GM23248 (cell line): ENCODE measurements at regions not wholly inside any gene's neighbourhood (a gene's known extent, or its start where the extent isn't known, plus 50 kb on each side); places are given as distances from the start of the nearest gene placed in this dataset.

Source experiments
- DNase-seq: peaks from one replicate; pipeline ENCODE4 v3.0.0-alpha.2; 2015
- H2AFZ ChIP-seq: fragments of 200-600 bp; sonication (generic); 2 replicates; pipeline ENCODE4 v1.6.1; 2016; ENCODE audit warnings: antibody characterized with exemption
- H3F3A ChIP-seq: fragments of 200-600 bp; sonication (generic); 2 replicates; pipeline ENCODE4 v1.6.1; 2016; ENCODE audit warnings: mild to moderate bottlenecking, antibody characterized with exemption, mixed run types; ENCODE audit not compliant: insufficient read depth
- H3K27ac ChIP-seq: fragments of 200-600 bp; sonication (generic); 2 replicates; pipeline ENCODE4 v1.5.1; 2016; ENCODE audit warnings: mild to moderate bottlenecking
- H3K27me3 ChIP-seq: fragments of 200-600 bp; sonication (generic); replicated peaks from 2 replicates; pipeline ENCODE4 v1.6.1; 2016; ENCODE audit warnings: mild to moderate bottlenecking; ENCODE audit not compliant: insufficient read depth
- H3K36me3 ChIP-seq: fragments of 200-600 bp; sonication (generic); 2 replicates; pipeline ENCODE4 v1.6.1; 2016; ENCODE audit warnings: low read depth, mild to moderate bottlenecking
- H3K4me1 ChIP-seq: fragments of 200-600 bp; sonication (generic); 2 replicates; pipeline ENCODE4 v1.6.1; 2016; ENCODE audit warnings: mild to moderate bottlenecking; ENCODE audit not compliant: insufficient read depth
- H3K4me2 ChIP-seq: fragments of 200-600 bp; sonication (generic); one replicate; pipeline ENCODE4 v1.6.1; 2016; ENCODE audit warnings: mild to moderate bottlenecking; ENCODE audit not compliant: unreplicated experiment
- H3K4me3 ChIP-seq: fragments of 200-600 bp; sonication (generic); 2 replicates; pipeline ENCODE4 v1.5.1; 2016; ENCODE audit warnings: mild to moderate bottlenecking
- H3K79me2 ChIP-seq: fragments of 200-600 bp; sonication (generic); 2 replicates; pipeline ENCODE4 v1.6.1; 2016; ENCODE audit warnings: mild to moderate bottlenecking; ENCODE audit not compliant: insufficient read depth
- H3K9ac ChIP-seq: fragments of 200-600 bp; sonication (generic); 2 replicates; pipeline ENCODE4 v1.6.1; 2016; ENCODE audit warnings: mild to moderate bottlenecking
- H3K9me2 ChIP-seq: fragments of 200-600 bp; sonication (generic); 2 replicates; pipeline ENCODE4 v1.6.1; 2016; ENCODE audit warnings: mixed run types, mild to moderate bottlenecking, moderate library complexity; ENCODE audit not compliant: insufficient read depth
- H3K9me3 ChIP-seq: fragments of 200-600 bp; sonication (generic); one replicate; pipeline ENCODE4 v1.6.1; 2017; ENCODE audit warnings: low read depth
- H4K20me1 ChIP-seq: fragments of 200-600 bp; sonication (generic); 2 replicates; pipeline ENCODE4 v1.6.0; 2016; ENCODE audit not compliant: insufficient read depth
- EZH2 ChIP-seq: fragments of 200-600 bp; sonication (generic); IDR thresholded peaks from 2 replicates; pipeline ENCODE4 v1.6.1; 2018; ENCODE audit warnings: antibody characterized with exemption, mild to moderate bottlenecking; ENCODE audit not compliant: insufficient read depth, poor library complexity, severe bottlenecking
- EZH2phosphoT487 ChIP-seq: fragments of 200-600 bp; sonication (generic); IDR thresholded peaks from 2 replicates; pipeline ENCODE4 v1.6.1; 2018; ENCODE audit warnings: antibody characterized with exemption, moderate library complexity, mild to moderate bottlenecking, low read depth; ENCODE audit not compliant: insufficient read depth
- WGBS, 2 experiments: methylation state at CpG; one replicate each; pipeline ENCODE4 v1.1.6; 2015 to 2017; ENCODE audit warnings: low lambda C conversion rate in 2 of 2, low coverage in 1 of 2; ENCODE audit errors: missing lambda C conversion rate in 2 of 2; 5-methylcytosine and 5-hydroxymethylcytosine counted together
- in situ Hi-C: fragments of 300-500 bp; cut with MboI; formaldehyde crosslinking; loops from 2 replicates; pipeline ENCODE4 v1.15.0; 2020

DNA sequence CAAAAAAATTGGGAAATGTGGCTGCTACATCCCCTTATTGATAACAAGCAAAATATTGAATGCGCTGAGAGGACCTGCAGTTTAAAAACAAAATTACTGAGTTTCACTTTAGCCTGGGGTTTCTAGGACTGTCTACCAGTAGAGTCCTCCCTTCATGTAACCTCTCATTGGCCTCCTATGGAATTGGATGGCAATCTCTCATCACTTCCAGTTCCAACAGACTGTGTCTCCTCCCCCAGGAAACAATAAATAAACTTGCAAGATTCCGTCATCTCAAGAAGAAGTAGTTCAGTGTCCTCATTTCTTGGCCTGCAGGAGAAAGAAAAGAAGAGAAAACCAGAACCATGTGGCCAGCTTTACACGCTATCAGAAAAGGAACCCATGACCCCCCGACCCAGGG is 123.8 kb downstream of the TLE3 start:
- H3K36me3 ChIP-seq: no peaks in the 10 kb centered on the region
- in situ Hi-C loops: no loop called here
- no peak overlapping the region for H3K4me3 ChIP-seq
- no peaks in the 10 kb centered on the region for H3K9me2 ChIP-seq
- no peak overlapping the region for H3K9ac ChIP-seq
- H3K27ac ChIP-seq: no peak overlapping the region
- H3K79me2 ChIP-seq: no peaks in the 10 kb centered on the region
- no peaks in the 10 kb centered on the region for H4K20me1 ChIP-seq
- H3K4me2 ChIP-seq: no peak overlapping the region
- H2AFZ ChIP-seq: no peak overlapping the region
- no peaks in the 10 kb centered on the region for H3K9me3 ChIP-seq
- no peak for DNase-seq
- H3F3A ChIP-seq: no peaks in the 10 kb centered on the region
- WGBS, 2 experiments: 27 to 28% methylated on average over 4 of the region's 4 CpGs
- TF ChIP-seq EZH2 (no peak), EZH2phosphoT487 (no peak)
- peaks cover 26% of the 10 kb centered on the region for H3K27me3 ChIP-seq
- H3K4me1 ChIP-seq: no peaks in the 10 kb centered on the region

DNA sequence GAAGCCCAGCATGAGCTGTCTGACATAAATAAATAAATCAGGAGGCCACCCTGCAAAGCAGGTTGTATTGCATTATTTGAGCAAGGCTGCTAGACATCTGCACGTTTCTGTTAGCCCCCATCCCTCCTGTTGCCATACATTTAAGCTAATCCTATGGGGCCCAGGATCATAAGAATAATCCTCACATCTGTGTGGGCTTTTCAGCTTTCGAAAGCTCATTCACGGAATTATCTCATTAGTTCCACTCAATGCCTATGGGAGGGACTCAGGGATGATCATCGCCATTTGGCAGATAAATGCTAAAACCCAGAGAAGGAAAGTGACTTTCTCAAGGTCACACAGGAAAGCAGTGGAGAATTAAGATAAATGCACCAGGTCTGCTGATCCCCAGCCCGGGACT is 123.4 kb downstream of the TLE3 start:
- no peak overlapping the region for H3K27ac ChIP-seq
- H4K20me1 ChIP-seq: no peaks in the 10 kb centered on the region
- WGBS, 2 experiments: 17 to 22% methylated on average over 5 of the region's 5 CpGs
- TF ChIP-seq EZH2 (no peak), EZH2phosphoT487 (no peak)
- H3K4me2 ChIP-seq: no peak overlapping the region
- no peaks in the 10 kb centered on the region for H3K36me3 ChIP-seq
- no peak overlapping the region for H3K9ac ChIP-seq
- H3K27me3 ChIP-seq: peaks cover 21% of the 10 kb centered on the region
- no peaks in the 10 kb centered on the region for H3F3A ChIP-seq
- no peaks in the 10 kb centered on the region for H3K4me1 ChIP-seq
- no peak overlapping the region for H2AFZ ChIP-seq
- no peaks in the 10 kb centered on the region for H3K9me2 ChIP-seq
- in situ Hi-C loops: no loop called here
- no peak overlapping the region for H3K4me3 ChIP-seq
- H3K9me3 ChIP-seq: no peaks in the 10 kb centered on the region
- DNase-seq: no peak
- no peaks in the 10 kb centered on the region for H3K79me2 ChIP-seq

DNA sequence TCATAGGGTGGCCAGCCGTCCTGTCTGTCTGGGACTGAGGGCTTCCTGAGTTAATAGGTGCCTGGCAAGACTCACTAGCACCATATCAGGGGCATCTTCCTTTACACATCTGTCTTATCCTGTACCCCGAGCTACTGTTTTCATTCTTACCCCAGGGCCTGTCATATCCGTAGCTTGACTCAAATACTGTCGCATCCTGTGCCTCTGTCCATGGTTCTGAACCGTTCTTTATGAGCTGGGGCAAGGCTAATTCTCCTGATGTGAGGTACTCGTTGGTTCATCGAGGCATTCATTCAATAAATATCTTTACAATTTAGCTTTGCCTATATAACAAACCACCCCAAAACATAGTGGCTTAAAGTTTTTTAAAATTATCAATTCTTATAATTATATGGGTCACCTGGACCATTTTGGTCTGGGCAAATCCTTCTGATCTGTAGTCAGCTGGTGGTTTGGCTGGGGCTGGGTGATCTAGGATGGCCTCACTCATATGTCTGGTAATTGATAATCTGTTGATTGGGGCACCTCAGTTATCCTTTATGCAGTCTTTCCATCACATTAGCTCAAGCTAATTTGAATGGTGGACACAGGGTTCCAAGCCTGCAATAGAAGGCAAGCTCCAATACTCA is 121.2 kb downstream of the TLE3 start:
- no peaks in the 10 kb centered on the region for H4K20me1 ChIP-seq
- H3K79me2 ChIP-seq: no peaks in the 10 kb centered on the region
- no peaks in the 10 kb centered on the region for H3K9me3 ChIP-seq
- H3F3A ChIP-seq: no peaks in the 10 kb centered on the region
- peaks cover 16% of the 10 kb centered on the region for H3K27me3 ChIP-seq
- peak; percentile 56 for DNase-seq
- no peak overlapping the region for H3K9ac ChIP-seq
- H3K4me3 ChIP-seq: no peak overlapping the region
- no peaks in the 10 kb centered on the region for H3K36me3 ChIP-seq
- no peak overlapping the region for H3K27ac ChIP-seq
- in situ Hi-C loops: no loop called here
- no peak overlapping the region for H2AFZ ChIP-seq
- H3K4me2 ChIP-seq: no peak overlapping the region
- WGBS, 2 experiments: 14 to 18% methylated on average over 7 of the region's 7 CpGs
- H3K4me1 ChIP-seq: no peaks in the 10 kb centered on the region
- H3K9me2 ChIP-seq: no peaks in the 10 kb centered on the region
- TF ChIP-seq EZH2: no peak
- TF ChIP-seq EZH2phosphoT487: no peak

DNA sequence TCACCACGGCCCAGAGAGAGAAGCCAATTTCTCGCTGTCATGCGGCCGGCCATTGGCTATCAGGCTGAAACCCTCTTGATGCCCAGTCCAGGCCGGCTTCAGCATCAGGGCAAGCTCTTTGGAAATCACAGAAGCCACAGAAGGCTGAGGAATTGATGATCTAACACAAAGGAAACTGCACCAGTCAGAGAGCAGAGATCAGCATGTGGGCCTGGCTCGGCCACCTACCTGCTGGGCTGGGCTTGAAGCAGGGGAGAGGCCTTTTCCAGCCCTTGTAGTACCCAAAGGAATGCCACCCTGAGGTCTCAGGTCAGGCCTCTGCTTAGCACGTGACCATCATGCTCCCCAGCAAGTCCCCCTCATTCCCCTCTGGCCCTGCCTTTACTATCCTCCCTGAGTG is 119.1 kb downstream of the TLE3 start:
- Histone ChIP-seq H3F3A (no peaks in the 10 kb centered on the region), H3K4me3 (no peak overlapping the region), H2AFZ (no peak overlapping the region), H3K27me3 (peaks cover 29% of the 10 kb centered on the region), H3K79me2 (no peaks in the 10 kb centered on the region), H3K4me1 (no peaks in the 10 kb centered on the region), H4K20me1 (no peaks in the 10 kb centered on the region), H3K36me3 (no peaks in the 10 kb centered on the region), H3K27ac (no peak overlapping the region), H3K9ac (no peak overlapping the region), H3K4me2 (no peak overlapping the region), H3K9me2 (no peaks in the 10 kb centered on the region), H3K9me3 (no peaks in the 10 kb centered on the region)
- TF ChIP-seq EZH2phosphoT487: no peak
- no peak for TF ChIP-seq EZH2
- no peak for DNase-seq
- WGBS, 2 experiments: 76 to 78% methylated on average over 6 to 7 of the region's 7 CpGs
- in situ Hi-C loops: no loop called here

DNA sequence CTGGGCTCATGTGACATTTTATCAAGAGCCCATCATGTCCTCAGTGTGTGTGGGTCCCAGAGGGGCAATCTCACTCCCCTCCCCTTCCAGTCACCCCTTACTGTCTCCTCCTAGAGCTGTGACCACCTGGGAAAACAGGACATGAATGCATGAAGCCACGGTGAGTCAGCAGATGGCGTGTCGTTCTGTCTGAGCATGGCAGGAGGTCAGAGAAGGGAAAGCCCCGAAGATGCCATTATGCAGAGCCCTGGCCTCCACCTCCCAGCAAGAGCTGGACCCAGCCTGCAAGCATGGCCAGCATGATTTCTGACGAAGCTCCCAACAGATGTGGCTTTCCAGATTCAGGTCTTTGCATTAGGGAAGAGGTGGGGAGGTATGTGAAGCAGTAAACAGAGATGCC is 118.5 kb downstream of the TLE3 start:
- H3K36me3 ChIP-seq: no peaks in the 10 kb centered on the region
- no peak for TF ChIP-seq EZH2phosphoT487
- no peak for TF ChIP-seq EZH2
- no peak overlapping the region for H3K4me2 ChIP-seq
- H3K9me2 ChIP-seq: no peaks in the 10 kb centered on the region
- H3F3A ChIP-seq: no peaks in the 10 kb centered on the region
- 9 to 11% methylated on average over 5 of the region's 5 CpGs for WGBS, 2 experiments
- H3K4me1 ChIP-seq: no peaks in the 10 kb centered on the region
- no peaks in the 10 kb centered on the region for H3K9me3 ChIP-seq
- H2AFZ ChIP-seq: no peak overlapping the region
- peaks cover 35% of the 10 kb centered on the region for H3K27me3 ChIP-seq
- no peak overlapping the region for H3K9ac ChIP-seq
- no peak overlapping the region for H3K4me3 ChIP-seq
- H4K20me1 ChIP-seq: no peaks in the 10 kb centered on the region
- in situ Hi-C loops: no loop called here
- no peaks in the 10 kb centered on the region for H3K79me2 ChIP-seq
- DNase-seq: peak; percentile 24
- H3K27ac ChIP-seq: no peak overlapping the region
